ENCODE measurements at regions not wholly inside any gene's neighbourhood (a gene's known extent, or its start where the extent isn't known, plus 50 kb on each side); places are given as distances from the start of the nearest gene placed in this dataset.
"Not testable (repeated sequence)": the region's sequence is repeated elsewhere in the genome, so short reads cannot be mapped to it uniquely, and the experiment has no call there.

DNA sequence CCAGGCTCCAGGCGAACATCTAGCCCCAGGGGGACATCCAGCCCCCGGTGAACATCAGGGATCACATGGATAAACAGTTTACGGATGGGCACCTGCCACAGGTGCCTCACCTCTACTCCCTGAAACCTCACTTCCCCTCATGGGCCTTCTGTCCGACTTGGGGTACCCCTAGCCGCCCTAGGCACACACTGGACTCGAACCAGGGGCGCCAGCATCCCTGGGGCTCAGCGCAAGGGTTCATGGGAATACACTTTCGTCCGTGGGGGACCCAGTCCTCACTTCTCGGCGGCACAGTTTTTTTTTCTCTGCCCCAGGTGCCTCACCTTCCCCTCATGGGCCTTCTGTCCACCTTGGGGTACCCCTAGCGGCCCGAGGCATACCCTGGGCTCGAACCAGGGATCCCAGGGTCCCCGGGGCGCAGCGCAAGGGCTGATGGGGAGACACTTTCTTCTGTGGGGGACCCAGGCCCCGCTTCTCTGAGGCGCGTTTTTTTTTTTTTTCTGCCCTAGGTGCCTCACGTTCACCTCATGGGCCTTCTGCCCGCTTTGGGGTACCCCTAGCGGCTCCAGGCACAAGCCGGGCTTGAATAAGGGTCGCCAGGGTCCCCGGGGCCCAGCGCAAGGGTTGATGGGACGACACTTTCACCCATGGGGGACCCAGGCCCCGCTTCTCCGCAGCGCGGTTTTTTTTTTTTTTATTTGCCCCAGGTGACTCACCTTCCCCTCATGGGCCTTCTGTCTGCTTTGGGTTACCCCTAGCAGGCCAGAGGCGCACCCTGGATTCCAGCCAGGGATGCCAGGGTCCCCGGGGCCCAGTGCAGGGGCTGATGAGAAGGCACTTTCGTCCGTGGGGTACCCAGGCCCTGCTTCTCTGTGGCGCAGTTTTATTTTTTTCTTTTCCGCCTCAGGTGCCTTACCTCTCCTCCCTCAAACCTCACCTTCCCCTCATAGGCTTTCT is 1483.5 kb upstream of the TPTE start:
- 69 to 77% methylated on average over 7 to 25 of the region's 39 CpGs for WGBS, 2 donors (ENCODE audit: low coverage in 1 of 2)
- H3K4me1 ChIP-seq; H3K36me3 ChIP-seq; H3K27ac ChIP-seq; H3K9me3 ChIP-seq; H3K27me3 ChIP-seq; H3K4me3 ChIP-seq; in situ Hi-C loops (cut with MboI; ENCODE audit: low pct_ligation_motif_present in 1 of 4, low pct_unique_long_range_greater_than_20kb in 1 of 4, low sequenced_read_pairs in 3 of 4); DNase-seq; intact Hi-C loops (cut with DNase I; ENCODE audit: low total_unique reads): not testable (repeated sequence)

DNA sequence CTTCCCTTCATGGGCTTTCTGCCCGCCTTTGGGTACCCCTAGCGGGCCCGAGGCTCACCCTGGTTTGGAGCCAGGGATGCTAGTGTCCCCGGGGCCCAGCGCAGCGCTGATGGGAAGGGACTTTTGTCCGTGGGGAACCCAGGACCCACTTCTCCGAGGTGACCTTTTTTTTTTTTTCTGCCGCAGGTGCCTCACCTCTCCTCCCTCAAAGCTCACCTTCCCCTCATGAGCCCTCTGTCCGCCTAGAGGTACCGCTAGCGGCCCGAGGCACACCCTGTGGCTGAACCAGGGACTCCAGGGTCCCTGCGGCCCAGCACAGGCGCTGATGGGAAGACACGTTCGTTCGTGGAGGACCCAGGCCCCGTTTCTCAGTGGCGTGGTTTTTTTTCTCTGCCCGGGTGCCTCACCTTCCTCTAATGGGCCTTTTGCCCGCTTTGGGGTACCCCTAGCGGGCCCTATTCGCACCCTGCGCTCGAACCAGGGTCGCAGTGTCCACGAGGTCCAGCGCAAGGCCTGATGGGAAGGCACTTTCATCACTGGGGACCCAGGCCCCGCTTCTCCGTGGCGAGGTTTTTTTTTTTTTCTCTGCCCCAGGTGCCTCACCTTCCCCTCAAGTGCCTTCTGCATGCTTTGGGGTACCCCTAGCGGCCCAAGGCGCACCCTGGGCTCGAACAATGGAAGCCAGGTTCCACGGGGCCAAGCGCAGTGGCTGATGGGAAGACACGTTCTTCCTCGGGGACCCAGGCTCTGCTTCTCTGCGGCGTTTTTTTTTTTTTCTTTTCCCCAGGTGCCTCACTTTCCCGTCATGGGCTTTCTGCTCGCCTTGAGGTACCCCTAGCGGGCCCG is 1481.6 kb upstream of the TPTE start:
- H3K27me3 ChIP-seq; DNase-seq; H3K36me3 ChIP-seq; H3K27ac ChIP-seq; H3K4me3 ChIP-seq; in situ Hi-C loops (cut with MboI; ENCODE audit: low pct_ligation_motif_present in 1 of 4, low pct_unique_long_range_greater_than_20kb in 1 of 4, low sequenced_read_pairs in 3 of 4); H3K4me1 ChIP-seq; intact Hi-C loops (cut with DNase I; ENCODE audit: low total_unique reads); H3K9me3 ChIP-seq: not testable (repeated sequence)
- 67 to 78% methylated on average over 12 to 44 of the region's 45 CpGs for WGBS, 2 donors (ENCODE audit: low coverage in 1 of 2)

DNA sequence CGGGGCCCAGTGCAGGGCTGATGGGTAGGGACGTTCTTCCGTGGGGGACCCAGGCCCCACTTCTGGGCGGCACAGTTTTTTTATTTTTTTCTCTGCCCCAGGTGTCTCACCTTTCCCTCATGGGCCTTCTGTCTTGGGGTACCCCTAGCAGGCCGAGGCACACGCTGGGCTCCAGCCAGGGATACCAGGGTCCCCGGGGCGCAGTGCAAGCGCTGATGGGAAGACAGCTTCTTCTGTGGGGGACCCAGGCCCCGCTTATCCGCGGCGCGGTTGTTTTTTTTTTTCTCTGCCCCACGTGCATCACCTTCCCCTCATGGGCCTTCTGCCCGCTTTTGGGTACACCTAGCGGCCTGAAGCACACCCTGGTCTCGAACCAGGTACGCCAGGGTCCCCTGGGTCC is 1481.0 kb upstream of the TPTE start:
- not testable (repeated sequence) for H3K9me3 ChIP-seq

DNA sequence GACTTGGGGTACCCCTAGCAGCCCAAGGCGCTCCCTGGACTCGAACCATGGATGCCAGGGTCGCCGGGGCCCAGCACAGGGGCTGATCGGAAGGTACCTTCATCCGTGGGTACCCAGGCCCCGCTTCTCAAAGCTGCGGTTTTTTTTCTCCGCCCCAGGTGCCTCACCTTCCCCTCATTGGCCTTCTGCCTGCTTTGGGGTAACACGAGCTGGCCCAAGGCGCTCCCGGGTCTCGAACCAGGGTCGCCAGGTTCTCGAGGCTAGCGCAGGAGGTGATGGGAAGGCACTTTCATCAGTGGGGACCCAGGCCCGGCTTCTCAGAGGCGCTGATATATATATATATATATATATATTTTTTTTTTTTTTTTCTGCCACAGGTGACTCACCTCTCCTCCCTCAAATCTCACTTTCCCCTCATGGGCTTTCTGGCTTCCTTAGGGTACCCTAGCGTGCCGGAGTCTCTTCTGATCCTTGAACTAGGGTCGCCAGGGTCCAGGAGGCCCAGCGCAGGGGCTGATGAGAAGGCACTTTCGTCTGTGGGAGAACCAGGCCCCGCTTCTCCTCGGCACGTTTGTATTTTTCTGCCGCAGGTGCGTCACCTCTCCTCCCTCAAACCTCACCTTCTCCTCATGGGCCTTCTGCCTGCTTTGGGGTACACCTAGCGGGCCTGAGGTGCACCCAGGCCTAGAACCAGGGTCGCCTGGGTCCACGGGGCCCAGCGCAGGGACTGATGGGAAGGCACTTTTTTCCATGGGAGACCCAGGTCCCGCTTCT is 1480.0 kb upstream of the TPTE start:
- 85% methylated on average over 7 of the region's 33 CpGs; no CpG with 5 or more reads in 1 of the 2 donors for WGBS, 2 donors (ENCODE audit: low coverage in 1 of 2)
- H3K27me3 ChIP-seq: not testable (repeated sequence)

More for the DNA sequence above, 1481.0 kb upstream of the TPTE start:
- H3K27ac ChIP-seq; H3K36me3 ChIP-seq; H3K4me1 ChIP-seq; DNase-seq; H3K4me3 ChIP-seq; H3K27me3 ChIP-seq; in situ Hi-C loops (cut with MboI; ENCODE audit: low pct_ligation_motif_present in 1 of 4, low pct_unique_long_range_greater_than_20kb in 1 of 4, low sequenced_read_pairs in 3 of 4); intact Hi-C loops (cut with DNase I; ENCODE audit: low total_unique reads): not testable (repeated sequence)
- 77 to 90% methylated on average over 4 to 19 of the region's 19 CpGs for WGBS, 2 donors (ENCODE audit: low coverage in 1 of 2)

DNA sequence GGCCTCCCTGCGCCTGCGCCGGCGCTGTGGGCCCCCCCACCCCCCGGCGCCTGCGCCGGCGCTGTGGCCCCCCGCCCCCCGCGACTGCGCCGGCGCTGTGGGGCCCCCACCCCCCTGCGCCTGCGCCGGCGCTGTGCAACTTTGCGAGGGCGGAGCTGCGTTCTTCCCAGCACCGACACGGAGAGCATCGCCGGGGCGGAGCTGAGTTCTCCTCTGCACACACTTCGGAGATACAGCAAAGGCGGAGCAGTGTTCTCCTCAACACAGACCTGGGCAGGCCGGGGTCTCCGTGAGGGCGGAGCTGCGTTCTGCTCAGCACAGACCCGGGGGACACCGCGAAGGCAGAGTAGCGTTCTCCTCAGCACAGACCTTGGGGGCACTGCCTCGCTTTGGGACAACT is 1478.3 kb upstream of the TPTE start:
- intact Hi-C loops (cut with DNase I; ENCODE audit: low total_unique reads); H3K9me3 ChIP-seq; H3K4me3 ChIP-seq; H3K4me1 ChIP-seq; H3K36me3 ChIP-seq; DNase-seq; H3K27ac ChIP-seq; in situ Hi-C loops (cut with MboI; ENCODE audit: low pct_ligation_motif_present in 1 of 4, low pct_unique_long_range_greater_than_20kb in 1 of 4, low sequenced_read_pairs in 3 of 4); H3K27me3 ChIP-seq: not testable (repeated sequence)
- 85% methylated on average over 14 of the region's 38 CpGs; no CpG with 5 or more reads in 1 of the 2 donors for WGBS, 2 donors (ENCODE audit: low coverage in 1 of 2)

More for the DNA sequence above, 1480.0 kb upstream of the TPTE start:
- H3K27ac ChIP-seq; DNase-seq; H3K4me1 ChIP-seq; H3K36me3 ChIP-seq; intact Hi-C loops (cut with DNase I; ENCODE audit: low total_unique reads); H3K9me3 ChIP-seq; H3K4me3 ChIP-seq; in situ Hi-C loops (cut with MboI; ENCODE audit: low pct_ligation_motif_present in 1 of 4, low pct_unique_long_range_greater_than_20kb in 1 of 4, low sequenced_read_pairs in 3 of 4): not testable (repeated sequence)

DNA sequence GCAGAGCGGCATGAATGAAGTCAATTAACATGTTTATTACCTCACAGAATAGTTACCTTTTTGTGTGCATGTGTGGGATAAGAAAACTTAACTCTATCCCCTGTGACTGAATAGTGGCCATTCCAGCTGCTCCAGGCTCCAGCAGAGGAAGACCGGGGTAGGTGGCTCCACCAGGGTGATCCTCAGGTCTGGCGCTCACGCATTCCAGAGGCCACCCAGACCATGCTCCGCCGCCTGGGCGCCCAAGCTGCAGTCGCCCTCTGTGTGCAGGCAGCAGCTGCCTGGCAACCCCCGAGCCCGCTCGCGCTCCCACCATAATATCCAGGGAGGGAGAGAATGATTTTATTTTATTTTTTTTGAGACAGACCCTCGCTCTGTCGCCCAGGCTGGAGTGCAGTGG is 1474.5 kb upstream of the TPTE start:
- H3K27me3 ChIP-seq; in situ Hi-C loops (cut with MboI; ENCODE audit: low pct_ligation_motif_present in 1 of 4, low pct_unique_long_range_greater_than_20kb in 1 of 4, low sequenced_read_pairs in 3 of 4); H3K27ac ChIP-seq; H3K4me1 ChIP-seq; intact Hi-C loops (cut with DNase I; ENCODE audit: low total_unique reads); H3K36me3 ChIP-seq; DNase-seq; H3K9me3 ChIP-seq; H3K4me3 ChIP-seq: not testable (repeated sequence)
- 79 to 100% methylated on average over 3 to 13 of the region's 14 CpGs for WGBS, 2 donors (ENCODE audit: low coverage in 1 of 2)

DNA sequence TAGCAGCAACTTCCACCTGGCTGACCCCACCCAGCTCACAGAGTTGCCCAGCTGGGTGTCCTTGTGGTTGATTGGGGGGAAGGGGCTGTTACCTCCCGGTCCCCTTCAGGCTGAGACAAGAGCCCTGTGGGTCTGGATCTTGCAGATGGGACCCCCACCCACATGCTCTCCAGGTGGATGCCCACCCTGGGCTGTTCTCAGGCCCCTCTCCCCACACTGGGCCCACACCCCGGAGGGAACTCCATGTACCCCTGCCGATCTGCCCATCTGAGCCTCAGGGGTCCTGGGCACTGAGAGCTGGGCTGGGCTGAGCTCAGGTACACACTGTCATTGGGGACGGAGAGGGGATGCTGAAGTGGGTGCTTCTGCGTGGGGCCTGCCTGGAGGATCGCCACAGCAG is 1453.9 kb upstream of the TPTE start:
- H3K36me3 ChIP-seq; intact Hi-C loops (cut with DNase I; ENCODE audit: low total_unique reads); H3K9me3 ChIP-seq; DNase-seq; H3K27me3 ChIP-seq; H3K4me1 ChIP-seq; in situ Hi-C loops (cut with MboI; ENCODE audit: low pct_ligation_motif_present in 1 of 4, low pct_unique_long_range_greater_than_20kb in 1 of 4, low sequenced_read_pairs in 3 of 4); H3K27ac ChIP-seq; H3K4me3 ChIP-seq: not testable (repeated sequence)
- no CpG with 5 or more reads among the region's 6 CpGs for WGBS, 2 donors (ENCODE audit: low coverage in 1 of 2)

DNA sequence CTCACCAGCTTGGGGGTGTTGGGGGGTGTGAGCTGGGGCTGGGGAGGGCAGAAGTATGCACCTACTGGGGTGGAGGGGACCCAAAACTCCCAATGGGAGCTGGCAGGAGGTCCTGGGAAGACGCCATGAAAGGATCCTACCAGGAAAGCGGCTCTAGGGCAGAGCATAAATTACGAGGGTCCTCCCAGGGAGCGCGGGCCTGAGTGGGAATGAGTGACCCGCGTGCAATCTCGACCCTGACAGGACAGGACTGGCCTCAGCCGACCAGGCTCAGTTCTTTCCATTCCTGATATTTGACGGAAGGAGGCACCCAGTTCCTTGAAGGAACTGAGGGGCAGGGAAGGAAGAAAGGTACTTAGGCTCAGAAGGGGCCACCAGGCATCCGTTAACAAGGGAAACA is 1452.8 kb upstream of the TPTE start:
- H3K4me3 ChIP-seq; DNase-seq; H3K27me3 ChIP-seq; in situ Hi-C loops (cut with MboI; ENCODE audit: low pct_ligation_motif_present in 1 of 4, low pct_unique_long_range_greater_than_20kb in 1 of 4, low sequenced_read_pairs in 3 of 4); intact Hi-C loops (cut with DNase I; ENCODE audit: low total_unique reads); H3K27ac ChIP-seq; H3K9me3 ChIP-seq; H3K36me3 ChIP-seq; H3K4me1 ChIP-seq: not testable (repeated sequence)
- 88% methylated on average over 10 of the region's 11 CpGs; no CpG with 5 or more reads in 1 of the 2 donors for WGBS, 2 donors (ENCODE audit: low coverage in 1 of 2)
